CD4-positive, alpha-beta T cell (primary cell): ENCODE measurements at regions not wholly inside any gene's neighbourhood (a gene's known extent, or its start where the extent isn't known, plus 50 kb on each side); places are given as distances from the start of the nearest gene placed in this dataset.
A peak's percentile ranks its signal among the peaks of the same experiment; 100 is the strongest.

ENCODE experiments used
- ATAC-seq: fragments of 200-7000 bp; cut with Tn5 transposase; one replicate; pipeline ENCODE4 v1.10.0; 2022; ENCODE audit warnings: mild to moderate bottlenecking; ENCODE audit not compliant: poor library complexity
- CTCF ChIA-PET: fragments of 350-600 bp; sonication (Branson Sonifier 250); formaldehyde crosslinking; loops from one replicate; lab custom pipeline; 2021; ENCODE audit warnings: antibody characterized with exemption, inconsistent platforms; lab: Charles Lee
- POLR2A ChIA-PET: fragments of 350-600 bp; sonication (Branson Sonifier 250); formaldehyde crosslinking; loops from one replicate; lab custom pipeline; 2021; ENCODE audit warnings: antibody characterized with exemption, inconsistent platforms; lab: Charles Lee
- DNase-seq, 14 experiments: peaks; one replicate each; pipeline ENCODE4 v3.0.0-alpha.2; 2013 to 2020; ENCODE audit warnings: mixed read lengths in 2 of 14
- H3K27ac ChIP-seq, 2 donors: one replicate each; pipeline versions ENCODE4 v1.5.1 to v1.7.0; 2013; ENCODE audit warnings: low read length in 2 of 2, low read depth in 1 of 2, mild to moderate bottlenecking in 1 of 2
- H3K27me3 ChIP-seq, 2 experiments: 1 replicate in 1 of 2; 2 replicates in 1 of 2; pipeline versions ENCODE4 v1.6.1 to v1.7.0; 2013; ENCODE audit warnings: low read length in 2 of 2, control low read depth in 1 of 2, mild to moderate bottlenecking in 1 of 2, moderate library complexity in 1 of 2; ENCODE audit not compliant: insufficient read depth in 2 of 2, control insufficient read depth in 1 of 2
- H3K36me3 ChIP-seq: one replicate; pipeline ENCODE4 v1.6.1; 2013; ENCODE audit warnings: low read length, control low read depth; ENCODE audit not compliant: insufficient read depth
- H3K4me1 ChIP-seq: one replicate; pipeline ENCODE4 v1.6.1; 2013; ENCODE audit warnings: low read length, control low read depth; ENCODE audit not compliant: insufficient read depth
- H3K4me3 ChIP-seq: one replicate; pipeline ENCODE4 v1.5.1; 2013; ENCODE audit warnings: mild to moderate bottlenecking, low read length, moderate library complexity
- H3K9me3 ChIP-seq, 2 experiments: 1 replicate in 1 of 2; 2 replicates in 1 of 2; pipeline versions ENCODE4 v1.6.1 to v1.7.0; 2013; ENCODE audit warnings: low read length in 2 of 2, mild to moderate bottlenecking in 2 of 2, control low read depth in 1 of 2, moderate library complexity in 1 of 2; ENCODE audit not compliant: control insufficient read depth in 1 of 2, insufficient read depth in 1 of 2
- H3K27ac Mint-ChIP-seq: one replicate; pipeline ENCODE4 v1.8.0; 2020; ENCODE audit warnings: mixed read lengths
- H3K27me3 Mint-ChIP-seq: one replicate; pipeline ENCODE4 v1.8.0; 2021; ENCODE audit warnings: mixed read lengths
- H3K36me3 Mint-ChIP-seq: one replicate; pipeline ENCODE4 v1.8.0; 2021; ENCODE audit warnings: low read depth, mixed read lengths
- H3K4me1 Mint-ChIP-seq: one replicate; pipeline ENCODE4 v1.8.0; 2021; ENCODE audit warnings: low read depth, mixed read lengths
- H3K4me3 Mint-ChIP-seq: one replicate; pipeline ENCODE4 v1.8.0; 2020; ENCODE audit warnings: mild to moderate bottlenecking, mixed read lengths
- H3K9me3 Mint-ChIP-seq: one replicate; pipeline ENCODE4 v1.8.0; 2020; ENCODE audit warnings: mixed read lengths
- CTCF ChIP-seq: fragments of 200-600 bp; IDR thresholded peaks from one replicate; pipeline ENCODE4 v1.8.0; 2022; ENCODE audit warnings: antibody characterized with exemption, mild to moderate bottlenecking
- intact Hi-C, 2 experiments: fragments of 100-400 bp; cut with DNase I in 1 of 2; cut with micrococcal nuclease in 1 of 2; formaldehyde crosslinking; loops; one replicate each; pipeline versions ENCODE4 v1.15.1 to v1.9.0; 2023 to 2025; cut with DNase I, micrococcal nuclease

GRCh38 chr15:69760890-69761568 lies 308.4 kb downstream of the RPLP1 start:
- H3K4me3 ChIP-seq, result no peak overlapping the region
- Mint-ChIP-seq H3K27me3 (peaks cover 4% of the 10 kb centered on the region), H3K27ac (peak overlapping the region; percentile 80), H3K4me3 (peak overlapping the region; percentile 71), H3K4me1 (peaks cover 78% of the 10 kb centered on the region), H3K9me3 (no peaks in the 10 kb centered on the region), H3K36me3 (no peaks in the 10 kb centered on the region)
- no peaks in the 10 kb centered on the region for H3K27me3 ChIP-seq
- H3K9me3 ChIP-seq, result no peaks in the 10 kb centered on the region
- intact Hi-C loops, result loop anchor here in 1 of 2 experiments (10.0 kb wide), 1 partner anchor 46 kb away; no protein-coding TSS in a partner anchor
- ATAC-seq (peak; percentile 71), DNase-seq (peak; percentile 53 to 96 (median 76))
- H3K36me3 ChIP-seq, result no peaks in the 10 kb centered on the region
- H3K4me1 ChIP-seq, result peaks cover 64% of the 10 kb centered on the region
- peak overlapping the region in 1 of 2 donors; percentile 51 for H3K27ac ChIP-seq
- CTCF ChIA-PET, result interaction anchor here (1.2 to 1.3 kb wide), 2 partner anchors 12 to 41 kb away, joined by 3 to 5 read pairs; no protein-coding TSS in a partner anchor
- POLR2A ChIA-PET, result interaction anchor here (0.6 to 10.5 kb wide), 12 partner anchors 9 to 1463 kb away, joined by 3 to 160 read pairs (median 4); partner anchors contain the start of gene TLE3
- TF ChIP-seq CTCF, result no peak

GRCh38 chr15:69762373-69763148 lies 309.9 kb downstream of the RPLP1 start:
- no peaks in the 10 kb centered on the region for H3K9me3 ChIP-seq
- DNase-seq, result peak in 1 of 14 experiments; percentile 19
- no peaks in the 10 kb centered on the region for H3K36me3 ChIP-seq
- no peak for ATAC-seq
- H3K4me1 ChIP-seq, result peaks cover 49% of the 10 kb centered on the region
- peaks cover 63% of the 10 kb centered on the region for H3K4me1 Mint-ChIP-seq
- intact Hi-C loops, result loop anchor here in 1 of 2 experiments (10.0 kb wide), 1 partner anchor 48 kb away; no protein-coding TSS in a partner anchor
- H3K4me3 ChIP-seq, result no peak overlapping the region
- peaks cover 5% of the 10 kb centered on the region for H3K27me3 Mint-ChIP-seq
- no peak overlapping the region for H3K4me3 Mint-ChIP-seq
- no peaks in the 10 kb centered on the region for H3K36me3 Mint-ChIP-seq
- POLR2A ChIA-PET, result interaction anchor here (0.6 to 1.3 kb wide), 3 partner anchors 10 to 337 kb away, joined by 3 to 7 read pairs (median 3); no protein-coding TSS in a partner anchor
- CTCF ChIA-PET, result no interaction called here
- H3K27ac ChIP-seq, result no peak overlapping the region
- no peaks in the 10 kb centered on the region for H3K27me3 ChIP-seq
- peak overlapping the region; percentile 38 for H3K27ac Mint-ChIP-seq
- TF ChIP-seq CTCF, result no peak
- H3K9me3 Mint-ChIP-seq, result no peaks in the 10 kb centered on the region

GRCh38 chr15:69763831-69764230 lies 311.2 kb downstream of the RPLP1 start:
- H3K36me3 ChIP-seq, result no peaks in the 10 kb centered on the region
- DNase-seq (peak in 2 of 14 experiments; percentile 2 to 4), ATAC-seq (no peak)
- no peaks in the 10 kb centered on the region for H3K9me3 Mint-ChIP-seq
- POLR2A ChIA-PET, result no interaction called here
- no peak overlapping the region for H3K27ac Mint-ChIP-seq
- CTCF ChIA-PET, result interaction anchor here (0.9 to 1.2 kb wide), 2 partner anchors 10 to 15 kb away, joined by 3 to 4 read pairs; no protein-coding TSS in a partner anchor
- H3K4me1 ChIP-seq, result peaks cover 36% of the 10 kb centered on the region
- no peaks in the 10 kb centered on the region for H3K27me3 ChIP-seq
- no peaks in the 10 kb centered on the region for H3K9me3 ChIP-seq
- H3K27ac ChIP-seq, result no peak overlapping the region
- no peak for TF ChIP-seq CTCF
- H3K36me3 Mint-ChIP-seq, result no peaks in the 10 kb centered on the region
- no peak overlapping the region for H3K4me3 ChIP-seq
- no peak overlapping the region for H3K4me3 Mint-ChIP-seq
- H3K27me3 Mint-ChIP-seq, result peaks cover 5% of the 10 kb centered on the region
- intact Hi-C loops, result loop anchor here in 1 of 2 experiments (10.0 kb wide), 1 partner anchor 49 kb away; no protein-coding TSS in a partner anchor
- H3K4me1 Mint-ChIP-seq, result peaks cover 50% of the 10 kb centered on the region
